Panc1 (cell line): ENCODE measurements at regions not wholly inside any gene's neighbourhood (a gene's known extent, or its start where the extent isn't known, plus 50 kb on each side); places are given as distances from the start of the nearest gene placed in this dataset.

Experiments used
- ATAC-seq: fragments of 200-7000 bp; cut with Tn5 transposase; 2 replicates; pipeline ENCODE4 v1.9.1; 2020; ENCODE audit warnings: mild to moderate bottlenecking, moderate library complexity
- BruUV-seq: library from RNA; stranded (reverse); fragments of 400-500 nt; replicated peaks from 2 replicates; lab custom pipeline; 2021; lab: Mats Ljungman, UMichigan
- CTCF ChIA-PET: fragments of 300-600 bp; sonication (Branson Sonifier 250); formaldehyde crosslinking; loops from one replicate; lab custom pipeline; 2022; ENCODE audit warnings: antibody characterized with exemption; lab: Charles Lee
- POLR2A ChIA-PET: fragments of 300-600 bp; sonication (Branson Sonifier 250); formaldehyde crosslinking; loops from one replicate; lab custom pipeline; 2022; ENCODE audit warnings: antibody characterized with exemption; lab: Charles Lee
- DNase-seq: peaks from one replicate; pipeline ENCODE4 v3.0.0-alpha.2; 2010; ENCODE audit warnings: low read depth, low spot score
- H3K27ac ChIP-seq: 2 replicates; pipeline ENCODE4 v1.5.1; 2011; ENCODE audit warnings: mild to moderate bottlenecking, low read length, inconsistent platforms
- H3K27me3 ChIP-seq: fragments of 200-500 bp; sonication (Bioruptor generic); 2 replicates; pipeline ENCODE4 v1.6.0; 2014; ENCODE audit warnings: low read length, inconsistent platforms; ENCODE audit not compliant: control insufficient read depth, insufficient read depth
- H3K36me3 ChIP-seq: fragments of 200-500 bp; sonication (Bioruptor generic); 2 replicates; pipeline ENCODE4 v1.5.1; 2014; ENCODE audit warnings: inconsistent platforms, mild to moderate bottlenecking, low read length, moderate library complexity; ENCODE audit not compliant: control insufficient read depth, insufficient read depth
- H3K4me1 ChIP-seq: 2 replicates; pipeline ENCODE4 v1.5.1; 2011; ENCODE audit warnings: inconsistent platforms, mild to moderate bottlenecking, low read length, moderate library complexity; ENCODE audit not compliant: control insufficient read depth, insufficient read depth
- H3K4me3 ChIP-seq, 2 experiments: 2 replicates each; pipeline ENCODE4 v1.5.1; 2011 to 2012; ENCODE audit warnings: low read depth in 2 of 2, low read length in 2 of 2, mild to moderate bottlenecking in 2 of 2, inconsistent platforms in 1 of 2, moderate library complexity in 1 of 2
- H3K9me3 ChIP-seq: fragments of 200-500 bp; sonication (Bioruptor generic); 2 replicates; pipeline ENCODE4 v1.5.1; 2014; ENCODE audit warnings: low read depth, mild to moderate bottlenecking, inconsistent platforms, low read length, moderate library complexity; ENCODE audit not compliant: control insufficient read depth, insufficient read depth
- POLR2AphosphoS5 ChIP-seq: IDR thresholded peaks from 2 replicates; pipeline ENCODE4 v1.6.1; 2012; ENCODE audit warnings: mild to moderate bottlenecking, low read depth, low read length, moderate library complexity
- SIN3A ChIP-seq: IDR thresholded peaks from 2 replicates; pipeline ENCODE4 v1.6.1; 2012; ENCODE audit warnings: low read depth, mild to moderate bottlenecking, low read length, moderate library complexity, borderline replicate concordance; ENCODE audit not compliant: insufficient read depth
- TCF7L2 ChIP-seq: IDR thresholded peaks from 2 replicates; pipeline ENCODE4 v1.6.1; 2011; ENCODE audit warnings: mild to moderate bottlenecking, low read depth, low read length, inconsistent platforms
- in situ Hi-C: cut with HindIII; loops from 2 replicates; pipeline ENCODE4 v1.10.0; 2016; ENCODE audit warnings: low sequenced_read_pairs, low pct_unique_long_range_greater_than_20kb
- intact Hi-C: fragments of 100-400 bp; cut with micrococcal nuclease; formaldehyde crosslinking; loops from one replicate; pipeline ENCODE4 v1.10.0; 2022; ENCODE audit not compliant: unreplicated experiment
- TF ChIP-seq, protein P1 (sequence below), 2 experiments: IDR thresholded peaks; 2 replicates each; pipeline ENCODE4 v1.6.1; 2011 to 2012; ENCODE audit warnings: low read depth in 2 of 2, control low read depth in 1 of 2, low read length in 1 of 2, mild to moderate bottlenecking in 1 of 2, moderate library complexity in 1 of 2; ENCODE audit not compliant: insufficient read depth in 1 of 2
- TF ChIP-seq, protein P2 (sequence below): fragments of 450-650 bp; IDR thresholded peaks from 2 replicates; pipeline ENCODE4 v1.5.1; 2017; ENCODE audit warnings: mild to moderate bottlenecking

GRCh38 chr6:22838345-22838744, 269.0 kb downstream of the HDGFL1 start:
- peaks cover 8% of the 10 kb centered on the region; the same call in 1 of the 2 replicates for H3K9me3 ChIP-seq
- ATAC-seq = no peak
- intact Hi-C loops (no loop called here), in situ Hi-C loops (no loop called here)
- no peaks in the 10 kb centered on the region for H3K4me1 ChIP-seq
- no peak overlapping the region for H3K27ac ChIP-seq
- CTCF ChIA-PET = no interaction called here
- no TSS peak for BruUV-seq
- no peaks in the 10 kb centered on the region for H3K27me3 ChIP-seq
- no peaks in the 10 kb centered on the region for H3K36me3 ChIP-seq
- no peak for TF ChIP-seq POLR2AphosphoS5
- TF ChIP-seq SIN3A = no peak
- no peak for TF ChIP-seq TCF7L2
- TF ChIP-seq, protein P1, sequence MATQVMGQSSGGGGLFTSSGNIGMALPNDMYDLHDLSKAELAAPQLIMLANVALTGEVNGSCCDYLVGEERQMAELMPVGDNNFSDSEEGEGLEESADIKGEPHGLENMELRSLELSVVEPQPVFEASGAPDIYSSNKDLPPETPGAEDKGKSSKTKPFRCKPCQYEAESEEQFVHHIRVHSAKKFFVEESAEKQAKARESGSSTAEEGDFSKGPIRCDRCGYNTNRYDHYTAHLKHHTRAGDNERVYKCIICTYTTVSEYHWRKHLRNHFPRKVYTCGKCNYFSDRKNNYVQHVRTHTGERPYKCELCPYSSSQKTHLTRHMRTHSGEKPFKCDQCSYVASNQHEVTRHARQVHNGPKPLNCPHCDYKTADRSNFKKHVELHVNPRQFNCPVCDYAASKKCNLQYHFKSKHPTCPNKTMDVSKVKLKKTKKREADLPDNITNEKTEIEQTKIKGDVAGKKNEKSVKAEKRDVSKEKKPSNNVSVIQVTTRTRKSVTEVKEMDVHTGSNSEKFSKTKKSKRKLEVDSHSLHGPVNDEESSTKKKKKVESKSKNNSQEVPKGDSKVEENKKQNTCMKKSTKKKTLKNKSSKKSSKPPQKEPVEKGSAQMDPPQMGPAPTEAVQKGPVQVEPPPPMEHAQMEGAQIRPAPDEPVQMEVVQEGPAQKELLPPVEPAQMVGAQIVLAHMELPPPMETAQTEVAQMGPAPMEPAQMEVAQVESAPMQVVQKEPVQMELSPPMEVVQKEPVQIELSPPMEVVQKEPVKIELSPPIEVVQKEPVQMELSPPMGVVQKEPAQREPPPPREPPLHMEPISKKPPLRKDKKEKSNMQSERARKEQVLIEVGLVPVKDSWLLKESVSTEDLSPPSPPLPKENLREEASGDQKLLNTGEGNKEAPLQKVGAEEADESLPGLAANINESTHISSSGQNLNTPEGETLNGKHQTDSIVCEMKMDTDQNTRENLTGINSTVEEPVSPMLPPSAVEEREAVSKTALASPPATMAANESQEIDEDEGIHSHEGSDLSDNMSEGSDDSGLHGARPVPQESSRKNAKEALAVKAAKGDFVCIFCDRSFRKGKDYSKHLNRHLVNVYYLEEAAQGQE (IDR thresholded peaks at IDR 0.05; ENCODE audit: insufficient read depth in 1 of 2, low read depth in 2 of 2, low read length in 1 of 2) = no peak
- TF ChIP-seq, protein P2, sequence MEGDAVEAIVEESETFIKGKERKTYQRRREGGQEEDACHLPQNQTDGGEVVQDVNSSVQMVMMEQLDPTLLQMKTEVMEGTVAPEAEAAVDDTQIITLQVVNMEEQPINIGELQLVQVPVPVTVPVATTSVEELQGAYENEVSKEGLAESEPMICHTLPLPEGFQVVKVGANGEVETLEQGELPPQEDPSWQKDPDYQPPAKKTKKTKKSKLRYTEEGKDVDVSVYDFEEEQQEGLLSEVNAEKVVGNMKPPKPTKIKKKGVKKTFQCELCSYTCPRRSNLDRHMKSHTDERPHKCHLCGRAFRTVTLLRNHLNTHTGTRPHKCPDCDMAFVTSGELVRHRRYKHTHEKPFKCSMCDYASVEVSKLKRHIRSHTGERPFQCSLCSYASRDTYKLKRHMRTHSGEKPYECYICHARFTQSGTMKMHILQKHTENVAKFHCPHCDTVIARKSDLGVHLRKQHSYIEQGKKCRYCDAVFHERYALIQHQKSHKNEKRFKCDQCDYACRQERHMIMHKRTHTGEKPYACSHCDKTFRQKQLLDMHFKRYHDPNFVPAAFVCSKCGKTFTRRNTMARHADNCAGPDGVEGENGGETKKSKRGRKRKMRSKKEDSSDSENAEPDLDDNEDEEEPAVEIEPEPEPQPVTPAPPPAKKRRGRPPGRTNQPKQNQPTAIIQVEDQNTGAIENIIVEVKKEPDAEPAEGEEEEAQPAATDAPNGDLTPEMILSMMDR = no peak
- POLR2A ChIA-PET = no interaction called here
- no peak for DNase-seq
- no peak overlapping the region for H3K4me3 ChIP-seq

DNA sequence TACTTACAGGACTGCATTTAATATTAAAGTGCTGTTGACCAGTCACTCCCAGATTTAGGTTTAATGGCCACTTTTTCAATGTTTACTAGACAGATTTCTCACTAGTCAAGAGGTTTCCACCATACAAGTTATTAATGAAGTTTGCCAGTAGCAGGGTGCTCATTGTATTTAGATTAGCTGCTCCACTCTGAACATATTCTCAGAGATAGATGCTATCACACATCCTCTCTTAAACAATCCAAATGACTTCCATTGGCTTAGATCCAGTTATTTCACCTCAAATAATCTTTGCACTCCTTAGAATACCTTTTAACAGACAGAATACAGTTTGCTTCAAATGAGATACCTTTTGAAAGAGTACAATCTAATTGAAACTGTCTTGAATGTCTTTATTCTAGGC, 276.1 kb downstream of the HDGFL1 start:
- POLR2A ChIA-PET = no interaction called here
- TF ChIP-seq, protein P1 (IDR thresholded peaks at IDR 0.05; ENCODE audit: insufficient read depth in 1 of 2, low read depth in 2 of 2, low read length in 1 of 2) = no peak
- no peak for TF ChIP-seq SIN3A
- TF ChIP-seq, protein P2 = no peak
- no peak for TF ChIP-seq POLR2AphosphoS5
- TF ChIP-seq TCF7L2 = no peak
- BruUV-seq = no TSS peak
- H3K36me3 ChIP-seq = no peaks in the 10 kb centered on the region
- in situ Hi-C loops (no loop called here), intact Hi-C loops (no loop called here)
- ATAC-seq (no peak), DNase-seq (no peak)
- H3K4me1 ChIP-seq = no peaks in the 10 kb centered on the region
- no peaks in the 10 kb centered on the region for H3K27me3 ChIP-seq
- no peak overlapping the region for H3K27ac ChIP-seq
- H3K9me3 ChIP-seq = no peaks in the 10 kb centered on the region
- no peak overlapping the region for H3K4me3 ChIP-seq
- CTCF ChIA-PET = no interaction called here
